Glutamatergic neuron (in vitro differentiated cells): ENCODE measurements at regions not wholly inside any gene's neighbourhood (a gene's known extent, or its start where the extent isn't known, plus 50 kb on each side); places are given as distances from the start of the nearest gene placed in this dataset.

Source experiments
- DNase-seq: peaks from one replicate; pipeline ENCODE4 v3.0.0; 2022
- H3K27ac Mint-ChIP-seq: one replicate; pipeline ENCODE4 v1.8.0; 2020; ENCODE audit warnings: mild to moderate bottlenecking, mixed read lengths, inconsistent platforms; ENCODE audit not compliant: unreplicated experiment
- H3K27me3 Mint-ChIP-seq: one replicate; pipeline ENCODE4 v1.8.0; 2020; ENCODE audit warnings: mild to moderate bottlenecking, moderate library complexity, mixed read lengths, inconsistent platforms; ENCODE audit not compliant: unreplicated experiment
- H3K36me3 Mint-ChIP-seq: one replicate; pipeline ENCODE4 v1.8.0; 2020; ENCODE audit warnings: mild to moderate bottlenecking, mixed read lengths, inconsistent platforms; ENCODE audit not compliant: unreplicated experiment
- H3K4me1 Mint-ChIP-seq: one replicate; pipeline ENCODE4 v1.8.0; 2020; ENCODE audit warnings: mild to moderate bottlenecking, low read depth, mixed read lengths, inconsistent platforms; ENCODE audit not compliant: unreplicated experiment
- H3K4me3 Mint-ChIP-seq: one replicate; pipeline ENCODE4 v1.8.0; 2020; ENCODE audit warnings: mild to moderate bottlenecking, mixed read lengths, inconsistent platforms; ENCODE audit not compliant: unreplicated experiment
- H3K9me3 Mint-ChIP-seq: one replicate; pipeline ENCODE4 v1.8.0; 2020; ENCODE audit warnings: mild to moderate bottlenecking, moderate library complexity, mixed read lengths, inconsistent platforms; ENCODE audit not compliant: unreplicated experiment
- TF ChIP-seq, protein P1 (sequence below): fragments of 200-600 bp; sonication (generic); IDR thresholded peaks from one replicate; pipeline ENCODE4 v1.5.0; 2021; ENCODE audit not compliant: partially characterized antibody, unreplicated experiment

DNA sequence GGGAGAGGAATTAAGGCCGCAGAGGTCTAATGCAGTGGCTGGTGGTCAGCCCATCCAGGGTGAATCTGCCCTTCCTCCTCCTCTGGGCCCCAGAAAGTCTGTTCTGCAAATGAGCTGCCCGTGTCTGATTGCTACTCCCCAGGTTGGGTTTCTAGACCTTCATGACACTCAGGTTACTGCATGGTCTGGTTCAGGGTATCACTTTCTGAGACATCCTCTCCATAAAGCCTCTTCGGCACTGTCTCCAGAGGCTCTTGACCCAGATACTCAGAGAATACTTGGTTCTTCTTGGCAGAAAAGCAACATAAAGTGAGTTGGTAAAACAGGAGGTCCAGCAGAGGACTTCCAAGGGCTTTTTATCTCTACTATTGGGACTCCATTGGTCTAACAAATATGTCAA, 62.5 kb upstream of the GDNF start:
- Mint-ChIP-seq H3K4me1 (no peaks in the 10 kb centered on the region), H3K27me3 (no peaks in the 10 kb centered on the region), H3K36me3 (peaks cover 5% of the 10 kb centered on the region), H3K27ac (no peak overlapping the region), H3K9me3 (peaks cover 5% of the 10 kb centered on the region), H3K4me3 (no peak overlapping the region)
- TF ChIP-seq, protein P1, sequence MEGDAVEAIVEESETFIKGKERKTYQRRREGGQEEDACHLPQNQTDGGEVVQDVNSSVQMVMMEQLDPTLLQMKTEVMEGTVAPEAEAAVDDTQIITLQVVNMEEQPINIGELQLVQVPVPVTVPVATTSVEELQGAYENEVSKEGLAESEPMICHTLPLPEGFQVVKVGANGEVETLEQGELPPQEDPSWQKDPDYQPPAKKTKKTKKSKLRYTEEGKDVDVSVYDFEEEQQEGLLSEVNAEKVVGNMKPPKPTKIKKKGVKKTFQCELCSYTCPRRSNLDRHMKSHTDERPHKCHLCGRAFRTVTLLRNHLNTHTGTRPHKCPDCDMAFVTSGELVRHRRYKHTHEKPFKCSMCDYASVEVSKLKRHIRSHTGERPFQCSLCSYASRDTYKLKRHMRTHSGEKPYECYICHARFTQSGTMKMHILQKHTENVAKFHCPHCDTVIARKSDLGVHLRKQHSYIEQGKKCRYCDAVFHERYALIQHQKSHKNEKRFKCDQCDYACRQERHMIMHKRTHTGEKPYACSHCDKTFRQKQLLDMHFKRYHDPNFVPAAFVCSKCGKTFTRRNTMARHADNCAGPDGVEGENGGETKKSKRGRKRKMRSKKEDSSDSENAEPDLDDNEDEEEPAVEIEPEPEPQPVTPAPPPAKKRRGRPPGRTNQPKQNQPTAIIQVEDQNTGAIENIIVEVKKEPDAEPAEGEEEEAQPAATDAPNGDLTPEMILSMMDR = no peak
- no peak for DNase-seq

DNA sequence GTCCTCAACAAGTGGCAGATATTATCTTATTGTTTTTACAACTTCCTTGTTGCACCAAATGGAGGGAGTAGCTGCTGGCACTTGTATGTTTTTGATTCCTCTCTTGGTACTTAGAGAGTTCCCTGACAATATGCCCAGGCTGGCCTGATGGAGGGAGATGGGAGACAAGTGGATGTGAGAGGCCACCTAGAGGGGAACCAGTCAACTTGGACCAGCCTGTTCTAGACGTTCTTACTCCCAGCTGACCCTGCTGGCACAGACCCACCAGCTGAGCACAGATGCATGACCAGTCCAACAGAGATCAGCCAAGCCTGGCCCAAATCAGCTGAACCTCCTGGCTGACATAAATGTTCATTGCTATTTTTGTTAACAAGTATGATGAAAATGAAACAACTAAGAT, 60.9 kb upstream of the GDNF start:
- Mint-ChIP-seq H3K4me1 (no peaks in the 10 kb centered on the region), H3K36me3 (no peaks in the 10 kb centered on the region), H3K4me3 (no peak overlapping the region), H3K9me3 (peaks cover 5% of the 10 kb centered on the region), H3K27ac (no peak overlapping the region), H3K27me3 (no peaks in the 10 kb centered on the region)
- DNase-seq = no peak
- TF ChIP-seq, protein P1 = no peak

DNA sequence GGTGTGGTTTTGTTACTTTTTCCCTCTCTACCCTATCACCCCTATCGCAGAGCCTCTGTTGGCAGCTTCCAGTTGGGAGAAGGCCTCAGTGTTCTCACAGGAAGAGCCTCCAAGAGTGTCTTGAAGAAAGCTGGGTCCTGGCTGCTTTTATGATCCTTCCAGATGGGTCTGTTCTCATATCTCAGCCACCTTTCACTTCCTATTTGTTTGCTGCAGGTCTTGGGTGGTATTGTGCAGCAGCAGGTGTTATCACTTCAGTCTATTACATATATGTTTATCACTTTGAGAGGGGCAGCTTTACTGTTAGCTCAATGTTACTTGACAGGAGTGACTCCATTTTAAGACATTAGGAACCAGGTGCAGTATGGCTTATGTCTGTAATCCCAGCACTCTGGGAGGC, 59.2 kb upstream of the GDNF start:
- TF ChIP-seq, protein P1 = no peak
- H3K27me3 Mint-ChIP-seq = no peaks in the 10 kb centered on the region
- no peaks in the 10 kb centered on the region for H3K4me1 Mint-ChIP-seq
- H3K36me3 Mint-ChIP-seq = no peaks in the 10 kb centered on the region
- DNase-seq = no peak
- no peak overlapping the region for H3K4me3 Mint-ChIP-seq
- no peak overlapping the region for H3K27ac Mint-ChIP-seq
- peaks cover 2% of the 10 kb centered on the region for H3K9me3 Mint-ChIP-seq

DNA sequence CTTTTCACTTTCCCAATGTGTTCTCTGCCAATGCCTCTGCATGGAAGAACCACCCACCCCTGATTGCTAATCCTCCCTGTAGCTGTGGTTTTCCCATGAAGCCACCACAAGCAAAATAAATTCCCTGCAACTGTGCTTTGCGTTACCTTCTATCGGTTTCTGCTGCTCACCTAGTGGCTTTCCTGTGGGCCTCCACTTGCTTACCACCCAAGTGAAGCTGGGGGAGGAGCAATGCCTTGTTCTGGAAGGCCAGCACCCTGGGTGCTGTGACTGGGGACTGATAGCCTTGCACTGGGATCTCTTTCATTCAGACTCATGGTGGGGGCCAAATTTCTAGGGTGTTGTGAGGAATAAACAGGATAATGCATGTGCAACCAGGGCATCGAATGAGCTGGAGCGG, 56.3 kb upstream of the GDNF start:
- TF ChIP-seq, protein P1 = no peak

DNA sequence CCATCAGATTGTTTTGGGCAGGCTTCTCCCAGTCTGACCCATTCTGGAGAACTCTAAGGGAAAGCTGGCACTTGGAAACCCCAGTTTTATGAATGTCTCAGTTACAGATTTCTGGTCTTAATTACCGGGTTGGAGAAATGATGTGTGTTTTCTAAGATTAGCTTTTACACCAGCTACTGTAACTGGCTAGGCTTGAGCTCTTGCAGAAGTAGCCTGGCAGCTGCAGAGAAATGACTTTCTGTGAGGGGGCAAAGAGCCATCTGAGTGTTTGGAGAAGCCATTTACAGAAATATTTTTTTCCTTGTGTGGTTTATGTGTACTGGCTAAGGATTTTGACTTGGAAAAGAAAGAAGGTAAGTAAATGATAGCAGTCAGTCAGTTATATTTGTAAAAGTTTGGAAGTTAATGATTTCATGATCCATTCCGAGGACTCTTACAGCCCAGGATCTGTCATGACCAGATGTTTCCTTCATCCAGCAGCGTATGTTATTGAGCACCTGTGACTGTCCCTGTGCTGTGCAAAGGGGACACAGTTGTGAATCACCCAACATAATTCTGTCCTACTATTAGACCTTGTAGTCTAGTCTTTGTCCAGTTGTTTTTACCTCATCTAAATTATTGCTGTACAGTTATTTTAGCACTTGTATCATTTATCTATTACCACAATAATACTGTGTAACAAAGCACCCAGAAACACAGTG, 53.7 kb upstream of the GDNF start:
- DNase-seq = no peak
- Mint-ChIP-seq H3K4me1 (no peaks in the 10 kb centered on the region), H3K27me3 (no peaks in the 10 kb centered on the region), H3K4me3 (no peak overlapping the region), H3K36me3 (no peaks in the 10 kb centered on the region), H3K27ac (no peak overlapping the region), H3K9me3 (no peaks in the 10 kb centered on the region)
- TF ChIP-seq, protein P1 = no peak

More for the DNA sequence above, 56.3 kb upstream of the GDNF start:
- Mint-ChIP-seq H3K27me3 (no peaks in the 10 kb centered on the region), H3K27ac (no peak overlapping the region), H3K9me3 (no peaks in the 10 kb centered on the region), H3K4me1 (no peaks in the 10 kb centered on the region), H3K36me3 (no peaks in the 10 kb centered on the region), H3K4me3 (no peak overlapping the region)
- no peak for DNase-seq
